Stimulated activated CD4-positive, alpha-beta T cell treated with anti-CD3 and anti-CD28 coated beads, Interleukin-2, amount 100 ng/mL, for 48 hours (primary cell): ENCODE measurements at regions not wholly inside any gene's neighbourhood (a gene's known extent, or its start where the extent isn't known, plus 50 kb on each side); places are given as distances from the start of the nearest gene placed in this dataset.

Experiments
- DNase-seq, 2 donors: peaks; one replicate each; pipeline ENCODE4 v3.0.0-alpha.2; 2020

GRCh38 chr2:156158808-156159207 is 173.7 kb downstream of the NR4A2 start:
- no peak for DNase-seq

GRCh38 chr2:156157670-156158069 is 174.9 kb downstream of the NR4A2 start:
- DNase-seq: no peak

- DNase-seq: no peak
Measured at GRCh38 chr2:156156580-156156979, 175.9 kb downstream of the NR4A2 start.

GRCh38 chr2:156155319-156155718 is 177.2 kb downstream of the NR4A2 start:
- DNase-seq: no peak

- DNase-seq: no peak
Measured at GRCh38 chr2:156151351-156151750, 181.2 kb downstream of the NR4A2 start.

DNA sequence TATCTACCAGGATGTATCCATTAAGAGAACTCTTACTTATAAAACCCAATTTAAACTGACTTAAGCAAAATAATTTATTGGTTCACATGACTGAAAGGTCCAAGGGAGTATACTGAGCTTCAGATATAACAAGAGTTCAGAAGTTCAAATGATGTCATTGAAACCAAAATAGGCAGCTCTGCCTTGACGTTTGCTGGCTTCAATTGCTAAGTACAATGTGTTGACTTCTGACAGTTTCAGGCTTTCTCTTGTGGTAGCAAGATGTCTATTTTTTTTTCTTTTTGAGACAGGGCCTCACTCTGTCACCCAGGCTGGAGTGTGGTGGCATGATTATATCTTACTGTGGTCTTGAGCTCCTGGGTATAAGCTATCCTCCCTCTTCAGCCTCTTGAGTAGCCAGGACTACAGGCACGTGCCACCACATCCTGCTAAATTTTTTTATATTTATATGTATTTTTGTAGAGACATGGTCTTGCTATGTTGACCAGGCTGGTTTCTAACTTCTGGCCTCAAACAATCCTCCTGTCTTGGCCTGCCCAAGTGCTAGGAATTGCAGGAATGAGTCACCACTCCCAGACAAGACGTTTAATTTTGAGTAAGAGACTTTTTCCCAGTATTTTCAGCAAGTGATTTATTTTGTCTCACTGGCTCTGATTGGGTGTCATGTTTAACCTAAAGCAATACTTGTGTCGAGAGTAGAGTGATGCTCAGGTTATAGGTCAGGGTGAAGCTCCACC is 184.8 kb downstream of the NR4A2 start:
- DNase-seq: no peak

DNA sequence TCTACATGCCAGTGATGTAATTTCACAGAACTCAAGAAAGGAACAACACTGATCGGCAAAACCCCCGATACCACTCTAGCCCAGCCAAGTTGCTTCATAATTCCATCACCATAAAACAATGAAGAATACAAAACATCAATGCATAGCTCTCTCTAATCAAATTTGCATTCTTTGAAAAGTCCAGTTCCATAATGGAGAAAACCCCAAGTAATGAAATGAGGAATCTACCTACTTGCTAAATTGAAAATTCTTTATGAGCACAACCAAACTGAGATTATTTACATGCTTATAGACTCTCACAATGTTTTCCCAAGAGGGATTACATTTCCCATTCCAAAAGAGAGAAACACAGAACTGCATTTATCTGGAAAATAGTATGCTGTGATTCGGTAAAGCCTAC is 186.5 kb downstream of the NR4A2 start:
- no peak for DNase-seq

GRCh38 chr2:156145469-156145868 is 187.1 kb downstream of the NR4A2 start:
- DNase-seq: no peak

GRCh38 chr2:156136566-156136965 is 196.0 kb downstream of the NR4A2 start:
- no peak for DNase-seq

DNA sequence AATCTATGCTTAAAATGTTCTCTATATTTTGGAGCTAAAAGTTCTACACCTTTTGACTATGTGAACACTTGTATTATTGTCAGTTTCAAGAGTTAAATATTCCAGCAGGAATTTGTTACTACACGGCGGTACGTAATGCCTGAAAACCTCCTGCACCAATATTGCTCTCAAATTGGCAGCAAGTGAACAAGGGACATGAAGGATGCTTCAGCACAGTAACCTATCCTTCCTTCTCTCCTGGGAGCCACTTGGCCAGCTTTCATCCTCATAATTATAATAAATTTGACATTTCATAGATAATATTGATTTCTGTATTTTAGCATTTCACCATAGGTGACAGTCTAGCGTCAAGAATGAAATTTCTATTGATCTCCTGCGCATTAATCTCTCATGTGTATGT is 197.6 kb downstream of the NR4A2 start:
- DNase-seq: no peak

GRCh38 chr2:156132941-156133340 is 199.6 kb downstream of the NR4A2 start:
- no peak for DNase-seq

- no peak for DNase-seq
Measured at GRCh38 chr2:156132130-156132529, 200.4 kb downstream of the NR4A2 start.

DNA sequence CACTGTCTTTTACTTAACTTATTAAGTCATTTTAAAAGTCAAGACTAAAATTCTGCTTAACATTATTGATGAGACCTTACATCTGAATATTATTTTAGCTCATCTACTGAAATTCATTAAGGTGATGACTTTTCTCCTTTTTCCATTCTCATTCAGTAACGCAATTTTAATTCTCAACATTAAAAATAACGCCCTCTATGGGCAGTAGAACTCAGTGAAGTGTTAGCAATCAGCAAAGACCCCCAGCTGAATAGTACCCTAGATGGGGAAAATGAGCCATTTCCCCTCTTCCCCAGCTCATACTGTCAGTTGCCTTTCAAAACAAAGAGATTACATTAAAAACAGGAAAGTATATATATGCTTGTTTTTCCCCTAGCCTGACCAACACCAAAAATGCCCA is 203.3 kb downstream of the NR4A2 start:
- DNase-seq: no peak

- no peak for DNase-seq
Measured at GRCh38 chr2:156125018-156125417, 207.5 kb downstream of the NR4A2 start.

- DNase-seq: no peak
Measured at GRCh38 chr2:156124458-156124857, 208.1 kb downstream of the NR4A2 start.

- DNase-seq: no peak
Measured at GRCh38 chr2:156118753-156119416, 213.6 kb downstream of the NR4A2 start.

DNA sequence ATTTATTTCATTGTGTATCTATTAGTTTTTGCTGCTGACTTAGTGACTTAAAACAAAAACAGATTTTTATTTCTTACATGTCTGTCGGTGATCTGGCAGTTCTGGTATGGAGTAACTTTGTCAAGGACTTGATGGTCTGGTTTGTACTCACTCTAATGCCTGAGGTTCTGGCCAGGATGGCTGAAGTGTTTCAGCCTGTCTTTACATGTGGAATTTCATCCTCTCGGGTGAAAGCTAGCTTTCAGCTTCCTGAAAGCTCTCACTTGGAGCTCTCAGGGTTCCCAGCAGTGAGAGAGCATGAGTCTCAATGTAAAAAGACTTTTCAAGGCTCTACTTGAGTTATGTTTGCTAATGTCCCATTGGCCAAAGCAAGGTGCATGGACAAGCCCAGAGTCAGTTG is 216.4 kb downstream of the NR4A2 start:
- no peak for DNase-seq

DNA sequence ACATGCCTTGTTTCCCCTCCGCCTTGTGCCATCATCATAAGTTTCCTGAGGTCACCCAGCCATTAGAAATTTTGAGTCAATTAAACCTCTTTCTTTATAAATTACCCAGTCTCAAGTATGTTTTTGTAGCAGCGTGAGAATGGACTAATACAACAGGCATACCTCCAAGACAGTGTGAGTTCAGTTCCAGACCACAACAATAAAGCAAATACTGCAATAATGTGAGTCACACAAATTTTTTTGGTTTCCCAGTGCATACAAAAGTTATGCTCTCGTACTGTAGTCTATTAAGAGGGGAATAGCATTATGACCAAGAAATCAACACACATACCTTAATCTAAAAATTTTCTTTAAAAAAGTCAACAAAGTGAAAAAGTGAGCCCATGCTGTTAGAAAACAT is 217.2 kb downstream of the NR4A2 start:
- no peak for DNase-seq

DNA sequence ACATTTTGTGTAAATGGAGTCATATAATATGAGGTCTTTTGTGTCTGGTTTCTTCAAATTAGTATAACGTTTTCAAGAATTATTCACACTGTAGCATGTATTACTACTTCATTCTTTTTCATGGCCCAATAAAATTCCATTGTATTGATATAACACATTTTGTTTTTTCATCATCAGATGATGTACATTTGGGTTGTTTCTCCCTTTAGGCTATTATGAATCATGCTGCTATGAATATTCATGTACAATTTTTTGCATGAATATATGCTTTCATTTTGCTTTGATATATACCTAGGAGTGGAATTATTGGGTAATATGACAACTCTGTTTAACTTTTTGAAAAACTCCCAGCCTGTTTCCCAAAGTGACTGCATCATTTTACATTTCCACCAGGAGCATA is 220.2 kb downstream of the NR4A2 start:
- DNase-seq: no peak

- DNase-seq: peak in 1 of 2 donors; percentile 15
Measured at GRCh38 chr2:156110890-156111289, 221.6 kb downstream of the NR4A2 start.

- no peak for DNase-seq
Measured at GRCh38 chr2:156099382-156099781, 233.1 kb downstream of the NR4A2 start.

GRCh38 chr2:156098506-156098905 is 234.0 kb downstream of the NR4A2 start:
- no peak for DNase-seq

GRCh38 chr2:156088587-156088986 is 243.9 kb downstream of the NR4A2 start:
- no peak for DNase-seq

DNA sequence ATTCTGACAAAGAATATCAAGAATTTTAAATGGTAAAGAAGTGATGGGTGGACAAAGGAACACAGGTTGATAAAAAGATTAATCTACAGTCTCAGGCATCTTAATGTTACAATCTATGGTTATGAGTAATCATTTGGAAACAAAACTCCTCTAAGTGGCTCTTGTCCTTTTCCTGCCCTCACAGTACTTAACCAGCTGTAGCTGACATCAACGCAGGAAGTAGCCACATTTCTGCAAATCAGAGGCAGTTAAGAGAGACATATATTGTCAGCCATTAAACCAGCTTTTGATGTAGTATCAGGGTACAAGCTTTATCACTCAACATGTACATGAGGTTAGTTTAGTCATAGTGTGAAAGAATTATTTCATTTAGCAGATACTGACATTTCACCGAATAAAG is 244.6 kb downstream of the NR4A2 start:
- DNase-seq: no peak
